ENCODE measurements at regions not wholly inside any gene's neighbourhood (a gene's known extent, or its start where the extent isn't known, plus 50 kb on each side); places are given as distances from the start of the nearest gene placed in this dataset.
"Not testable (repeated sequence)": the region's sequence is repeated elsewhere in the genome, so short reads cannot be mapped to it uniquely, and the experiment has no call there.

DNA sequence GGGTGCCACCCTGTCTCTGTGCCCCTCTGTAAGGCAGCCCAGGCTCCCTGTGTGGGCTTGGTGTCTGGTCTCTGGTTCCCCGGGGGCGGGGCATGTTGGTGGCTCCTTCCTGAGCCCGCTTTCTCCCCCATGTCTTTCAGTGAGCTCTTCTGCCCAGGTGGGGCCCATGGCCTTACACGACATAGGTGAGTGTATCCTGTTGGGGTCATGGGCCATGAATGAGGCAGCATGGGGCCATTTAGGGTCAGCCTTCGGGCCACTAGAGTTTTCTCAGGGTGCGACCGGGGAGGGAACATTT lies 195.1 kb downstream of the UBE3A start:
- H3K4me3 ChIP-seq (ENCODE audit: low read length): no peak overlapping the region
- H3K27me3 ChIP-seq (ENCODE audit: control insufficient read depth in 2 of 2, insufficient read depth in 2 of 2, low read length in 2 of 2): no peaks in the 10 kb centered on the region
- peak in 1 of 9 donors; percentile 7 for DNase-seq
- H3K9me3 ChIP-seq (ENCODE audit: control insufficient read depth in 2 of 3, low read length in 3 of 3): peaks cover 0 to 35% (median 0%) of the 10 kb centered on the region in 3 experiments
- H3K36me3 Mint-ChIP-seq: peaks cover 0 to 4% (median 0%) of the 10 kb centered on the region in 5 donors
- no peaks in the 10 kb centered on the region for H3K36me3 ChIP-seq (ENCODE audit: control insufficient read depth in 2 of 3, insufficient read depth in 3 of 3, low read length in 3 of 3)
- POLR2A ChIA-PET: no interaction called here
- H3K9me3 Mint-ChIP-seq: peaks cover 0 to 22% (median 10%) of the 10 kb centered on the region in 11 donors
- ATAC-seq: no peak
- H3K27ac Mint-ChIP-seq: no peak overlapping the region
- no peaks in the 10 kb centered on the region for H3K4me1 ChIP-seq (ENCODE audit: control insufficient read depth in 2 of 2, insufficient read depth in 2 of 2, low read length in 2 of 2)
- H3K4me1 Mint-ChIP-seq: no peaks in the 10 kb centered on the region
- H3K27me3 Mint-ChIP-seq: no peaks in the 10 kb centered on the region
- intact Hi-C loops (cut with micrococcal nuclease): no loop called here
- no peak overlapping the region for H3K4me3 Mint-ChIP-seq
- CTCF ChIA-PET: no interaction called here
- H3K27ac ChIP-seq (ENCODE audit: low read depth, low read length): no peak overlapping the region

DNA sequence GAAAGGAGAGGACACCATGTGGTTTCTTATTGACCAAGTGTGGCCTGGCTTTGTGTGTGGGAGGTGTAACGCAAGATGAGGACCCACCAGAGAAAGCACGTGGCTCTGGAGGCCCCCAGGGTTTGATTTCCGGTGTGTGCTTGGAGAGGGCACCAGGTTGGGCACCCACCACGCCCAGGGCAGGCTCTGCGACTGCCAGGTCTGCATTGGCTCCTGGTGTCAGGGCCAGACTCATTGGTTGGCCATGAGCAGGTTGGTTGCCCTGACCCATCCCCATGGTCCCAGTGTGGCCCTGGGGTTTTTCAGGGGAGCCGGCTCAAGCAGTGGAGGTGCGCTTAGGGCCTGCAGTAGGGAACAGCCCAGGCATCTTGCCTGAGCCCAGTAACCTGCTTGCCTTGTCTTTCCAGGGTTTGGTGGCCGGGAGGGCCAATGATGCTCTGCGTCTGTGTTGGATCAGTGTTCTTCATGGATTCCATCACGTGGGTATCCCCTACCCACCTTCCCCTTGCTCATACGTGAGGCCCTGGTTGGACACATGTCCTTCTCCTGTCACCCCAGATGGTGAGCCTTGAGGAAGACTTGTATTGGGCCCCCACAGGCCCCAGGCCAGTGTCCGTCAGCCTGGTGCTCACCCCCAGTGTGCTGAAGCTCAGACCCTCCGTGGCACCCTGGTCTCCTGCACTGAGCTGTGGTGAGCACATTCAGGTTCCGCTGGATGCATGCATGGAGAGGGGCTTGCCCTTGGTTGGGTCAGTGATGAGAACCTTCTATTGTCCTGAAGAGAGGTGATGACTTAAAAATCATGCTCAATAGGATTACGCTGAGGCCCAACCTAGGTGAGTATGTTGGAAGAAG lies 193.9 kb downstream of the UBE3A start:
- POLR2A ChIA-PET: no interaction called here
- ATAC-seq (no peak), DNase-seq (peak in 2 of 9 donors; percentile 2 to 3)
- CTCF ChIA-PET: no interaction called here
- Mint-ChIP-seq H3K9me3 (peaks cover 0 to 23% (median 11%) of the 10 kb centered on the region in 11 donors), H3K27ac (no peak overlapping the region), H3K27me3 (no peaks in the 10 kb centered on the region), H3K4me1 (no peaks in the 10 kb centered on the region), H3K4me3 (no peak overlapping the region), H3K36me3 (peaks cover 0 to 4% (median 0%) of the 10 kb centered on the region in 5 donors)
- Histone ChIP-seq H3K4me3 (ENCODE audit: low read length) (no peak overlapping the region), H3K36me3 (ENCODE audit: control insufficient read depth in 2 of 3, insufficient read depth in 3 of 3, low read length in 3 of 3) (no peaks in the 10 kb centered on the region), H3K27ac (ENCODE audit: low read depth, low read length) (no peak overlapping the region), H3K4me1 (ENCODE audit: control insufficient read depth in 2 of 2, insufficient read depth in 2 of 2, low read length in 2 of 2) (no peaks in the 10 kb centered on the region), H3K27me3 (ENCODE audit: control insufficient read depth in 2 of 2, insufficient read depth in 2 of 2, low read length in 2 of 2) (no peaks in the 10 kb centered on the region), H3K9me3 (ENCODE audit: control insufficient read depth in 2 of 3, low read length in 3 of 3) (peaks cover 0 to 35% (median 0%) of the 10 kb centered on the region in 3 experiments)
- intact Hi-C loops (cut with micrococcal nuclease): no loop called here

- no peak overlapping the region for H3K27ac ChIP-seq (ENCODE audit: low read depth, low read length)
- ChIA-PET POLR2A (no interaction called here), CTCF (no interaction called here)
- no peak overlapping the region for H3K4me3 Mint-ChIP-seq
- intact Hi-C loops (cut with micrococcal nuclease): no loop called here
- ATAC-seq (no peak), DNase-seq (no peak)
- no peaks in the 10 kb centered on the region for H3K27me3 Mint-ChIP-seq
- H3K4me1 Mint-ChIP-seq: no peaks in the 10 kb centered on the region
- peaks cover 0 to 22% (median 8%) of the 10 kb centered on the region in 11 donors for H3K9me3 Mint-ChIP-seq
- H3K4me3 ChIP-seq (ENCODE audit: low read length): no peak overlapping the region
- no peaks in the 10 kb centered on the region for H3K27me3 ChIP-seq (ENCODE audit: control insufficient read depth in 2 of 2, insufficient read depth in 2 of 2, low read length in 2 of 2)
- H3K4me1 ChIP-seq (ENCODE audit: control insufficient read depth in 2 of 2, insufficient read depth in 2 of 2, low read length in 2 of 2): no peaks in the 10 kb centered on the region
- H3K9me3 ChIP-seq (ENCODE audit: control insufficient read depth in 2 of 3, low read length in 3 of 3): peaks cover 0 to 36% (median 0%) of the 10 kb centered on the region in 3 experiments
- peaks cover 0 to 4% (median 0%) of the 10 kb centered on the region in 5 donors for H3K36me3 Mint-ChIP-seq
- H3K36me3 ChIP-seq (ENCODE audit: control insufficient read depth in 2 of 3, insufficient read depth in 3 of 3, low read length in 3 of 3): no peaks in the 10 kb centered on the region
- H3K27ac Mint-ChIP-seq: no peak overlapping the region
Observed at GRCh38 chr15:25245801-25246622, 192.8 kb downstream of the UBE3A start.

DNA sequence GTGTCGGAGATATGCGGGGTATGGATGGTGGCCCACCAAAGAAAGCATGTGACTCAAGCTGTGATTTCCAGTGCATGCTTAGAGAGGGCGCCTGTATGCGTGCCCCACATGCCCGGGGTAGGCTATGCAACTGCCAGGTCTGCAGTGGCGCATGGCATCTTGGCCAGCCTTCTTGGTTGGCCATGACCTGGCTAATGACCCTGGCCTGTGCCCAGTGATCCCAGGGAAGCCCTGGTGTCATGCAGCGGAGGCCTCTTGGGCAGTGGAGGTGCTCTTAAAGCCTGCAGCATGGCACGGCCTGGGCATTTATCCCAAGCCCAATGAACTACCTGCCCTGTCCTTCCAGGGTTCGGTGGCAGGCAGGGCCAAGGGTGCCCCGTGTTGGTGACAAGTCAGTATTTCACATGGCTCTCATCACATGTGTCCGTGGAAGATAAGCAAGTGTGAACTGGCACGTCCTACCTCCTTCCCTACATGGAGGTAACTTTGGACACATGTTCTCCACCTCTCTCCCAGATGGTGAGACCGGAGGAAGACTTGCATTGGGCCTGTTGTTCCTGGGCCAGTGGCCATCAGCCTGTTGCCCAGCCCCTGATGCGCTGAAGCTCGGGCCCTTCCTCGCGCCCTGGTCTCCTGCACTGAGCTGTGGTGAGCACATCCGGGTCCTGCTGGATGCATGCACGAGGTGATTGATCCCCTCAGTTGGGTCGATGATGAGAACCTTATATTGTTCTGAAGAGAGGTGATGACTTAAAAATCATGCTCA lies 192.0 kb downstream of the UBE3A start:
- Histone ChIP-seq H3K27ac (ENCODE audit: low read depth, low read length) (no peak overlapping the region), H3K4me3 (ENCODE audit: low read length) (no peak overlapping the region), H3K9me3 (ENCODE audit: control insufficient read depth in 2 of 3, low read length in 3 of 3) (peaks cover 0 to 35% (median 0%) of the 10 kb centered on the region in 3 experiments), H3K27me3 (ENCODE audit: control insufficient read depth in 2 of 2, insufficient read depth in 2 of 2, low read length in 2 of 2) (no peaks in the 10 kb centered on the region), H3K36me3 (ENCODE audit: control insufficient read depth in 2 of 3, insufficient read depth in 3 of 3, low read length in 3 of 3) (no peaks in the 10 kb centered on the region), H3K4me1 (ENCODE audit: control insufficient read depth in 2 of 2, insufficient read depth in 2 of 2, low read length in 2 of 2) (no peaks in the 10 kb centered on the region)
- H3K9me3 Mint-ChIP-seq: peaks cover 0 to 22% (median 7%) of the 10 kb centered on the region in 11 donors
- H3K27ac Mint-ChIP-seq: no peak overlapping the region
- no peaks in the 10 kb centered on the region for H3K27me3 Mint-ChIP-seq
- POLR2A ChIA-PET: no interaction called here
- no peak overlapping the region for H3K4me3 Mint-ChIP-seq
- intact Hi-C loops (cut with micrococcal nuclease): no loop called here
- CTCF ChIA-PET: no interaction called here
- peaks cover 0 to 4% (median 0%) of the 10 kb centered on the region in 5 donors for H3K36me3 Mint-ChIP-seq
- no peaks in the 10 kb centered on the region for H3K4me1 Mint-ChIP-seq
- ATAC-seq (no peak), DNase-seq (peak in 1 of 9 donors; percentile 2)

DNA sequence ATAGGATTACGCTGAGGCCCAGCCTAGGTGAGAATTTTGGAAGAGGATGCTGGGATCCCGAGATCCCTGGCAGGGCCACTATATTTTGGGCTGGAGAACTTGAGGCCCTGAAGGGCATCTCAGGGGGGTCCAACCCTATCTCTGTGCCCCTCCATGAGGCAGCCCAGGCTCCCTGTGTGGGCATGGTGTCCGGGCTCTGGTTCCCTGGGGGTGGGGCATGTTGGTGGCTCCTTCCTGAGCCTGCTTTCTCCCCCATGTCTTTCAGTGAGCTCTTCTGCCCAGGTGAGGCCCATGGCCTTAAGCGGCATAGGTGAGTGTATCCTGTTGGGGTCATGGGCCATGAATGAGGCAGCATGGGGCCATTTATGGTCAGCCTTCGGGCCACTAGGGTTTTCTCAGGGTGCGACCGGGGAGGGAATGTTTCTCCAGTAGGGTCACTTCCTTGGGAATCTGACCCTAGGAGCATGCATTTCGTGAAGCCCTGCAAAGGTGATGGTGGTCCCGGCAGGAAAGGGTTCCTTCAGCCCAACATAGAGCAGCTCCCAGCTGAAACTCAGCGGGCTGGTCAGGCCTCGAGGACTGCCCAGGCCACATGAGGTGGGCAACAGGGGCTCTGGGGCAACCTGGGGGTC lies 191.3 kb downstream of the UBE3A start:
- DNase-seq (peak in 1 of 9 donors; percentile 1), ATAC-seq (no peak)
- ChIA-PET CTCF (no interaction called here), POLR2A (no interaction called here)
- Histone ChIP-seq H3K4me1 (ENCODE audit: control insufficient read depth in 2 of 2, insufficient read depth in 2 of 2, low read length in 2 of 2) (no peaks in the 10 kb centered on the region), H3K4me3 (ENCODE audit: low read length) (no peak overlapping the region), H3K27ac (ENCODE audit: low read depth, low read length) (no peak overlapping the region), H3K9me3 (ENCODE audit: control insufficient read depth in 2 of 3, low read length in 3 of 3) (peaks cover 0 to 35% (median 0%) of the 10 kb centered on the region in 3 experiments), H3K27me3 (ENCODE audit: control insufficient read depth in 2 of 2, insufficient read depth in 2 of 2, low read length in 2 of 2) (no peaks in the 10 kb centered on the region), H3K36me3 (ENCODE audit: control insufficient read depth in 2 of 3, insufficient read depth in 3 of 3, low read length in 3 of 3) (no peaks in the 10 kb centered on the region)
- intact Hi-C loops (cut with micrococcal nuclease): no loop called here
- Mint-ChIP-seq H3K4me3 (no peak overlapping the region), H3K27me3 (no peaks in the 10 kb centered on the region), H3K36me3 (peaks cover 0 to 4% (median 0%) of the 10 kb centered on the region in 5 donors), H3K4me1 (no peaks in the 10 kb centered on the region), H3K9me3 (peaks cover 0 to 28% (median 11%) of the 10 kb centered on the region in 11 donors), H3K27ac (no peak overlapping the region)

- H3K27ac Mint-ChIP-seq; H3K4me3 ChIP-seq (ENCODE audit: low read length); H3K4me1 ChIP-seq (ENCODE audit: control insufficient read depth in 2 of 2, insufficient read depth in 2 of 2, low read length in 2 of 2); intact Hi-C loops (cut with micrococcal nuclease); H3K27me3 Mint-ChIP-seq; POLR2A ChIA-PET; H3K27ac ChIP-seq (ENCODE audit: low read depth, low read length); H3K4me3 Mint-ChIP-seq; ATAC-seq; H3K4me1 Mint-ChIP-seq; CTCF ChIA-PET; H3K36me3 ChIP-seq (ENCODE audit: control insufficient read depth in 2 of 3, insufficient read depth in 3 of 3, low read length in 3 of 3); H3K36me3 Mint-ChIP-seq; H3K27me3 ChIP-seq (ENCODE audit: control insufficient read depth in 2 of 2, insufficient read depth in 2 of 2, low read length in 2 of 2): not testable (repeated sequence)
- peak in 1 of 9 donors; percentile 2 for DNase-seq
- H3K9me3 Mint-ChIP-seq: peaks cover 0 to 29% (median 11%) of the 10 kb centered on the region in 11 donors
- H3K9me3 ChIP-seq (ENCODE audit: control insufficient read depth in 2 of 3, low read length in 3 of 3): peaks cover 0 to 33% (median 0%) of the 10 kb centered on the region in 3 experiments
Observed at GRCh38 chr15:25248087-25248486, 190.7 kb downstream of the UBE3A start.

Data from naive thymus-derived CD4-positive, alpha-beta T cell (primary cell).